ENCODE measurements at regions not wholly inside any gene's neighbourhood (a gene's known extent, or its start where the extent isn't known, plus 50 kb on each side); places are given as distances from the start of the nearest gene placed in this dataset.

GRCh38 chr7:22911889-22912288 lies 89.2 kb upstream of the TOMM7 start:
- Histone ChIP-seq H3K27me3 (no peaks in the 10 kb centered on the region), H3K4me2 (no peak overlapping the region), H3K9me3 (ENCODE audit: low read depth) (no peaks in the 10 kb centered on the region), H3K9me2 (replicated peaks; ENCODE audit: insufficient read depth) (no peaks in the 10 kb centered on the region), H3K27ac (no peak overlapping the region), H3K4me1 (ENCODE audit: insufficient read depth) (no peaks in the 10 kb centered on the region), H4K20me1 (ENCODE audit: insufficient read depth, poor library complexity, severe bottlenecking) (no peaks in the 10 kb centered on the region), H3K36me3 (replicated peaks; ENCODE audit: insufficient read depth, low read depth) (no peaks in the 10 kb centered on the region), H3K79me2 (no peaks in the 10 kb centered on the region), H3K4me3 (no peak overlapping the region), H2AFZ (no peak overlapping the region)
- no peak for TF ChIP-seq EZH2 (IDR thresholded peaks at IDR 0.05; ENCODE audit: borderline replicate concordance)
- TF ChIP-seq EZH2phosphoT487 (IDR thresholded peaks at IDR 0.05; ENCODE audit: low read depth, severe bottlenecking, unreplicated experiment) = no peak
- no peak for TF ChIP-seq CTCF (IDR thresholded peaks at IDR 0.05; ENCODE audit: poor library complexity)
- DNase-seq (ENCODE audit: low spot score) = no peak

GRCh38 chr7:22909917-22910316 lies 87.3 kb upstream of the TOMM7 start:
- Histone ChIP-seq H3K79me2 (no peaks in the 10 kb centered on the region), H2AFZ (no peak overlapping the region), H3K9me2 (replicated peaks; ENCODE audit: insufficient read depth) (no peaks in the 10 kb centered on the region), H3K4me2 (no peak overlapping the region), H4K20me1 (ENCODE audit: insufficient read depth, poor library complexity, severe bottlenecking) (no peaks in the 10 kb centered on the region), H3K4me3 (no peak overlapping the region), H3K36me3 (replicated peaks; ENCODE audit: insufficient read depth, low read depth) (no peaks in the 10 kb centered on the region), H3K4me1 (ENCODE audit: insufficient read depth) (no peaks in the 10 kb centered on the region), H3K27me3 (no peaks in the 10 kb centered on the region), H3K9me3 (ENCODE audit: low read depth) (no peaks in the 10 kb centered on the region), H3K27ac (no peak overlapping the region)
- no peak for DNase-seq (ENCODE audit: low spot score)
- WGBS (ENCODE audit: low lambda C conversion rate, missing lambda C conversion rate) = 92% methylated on average over 3 of the region's 3 CpGs
- TF ChIP-seq EZH2 (IDR thresholded peaks at IDR 0.05; ENCODE audit: borderline replicate concordance) (no peak), EZH2phosphoT487 (IDR thresholded peaks at IDR 0.05; ENCODE audit: low read depth, severe bottlenecking, unreplicated experiment) (no peak), CTCF (IDR thresholded peaks at IDR 0.05; ENCODE audit: poor library complexity) (no peak)

GRCh38 chr7:22907805-22908204 lies 85.2 kb upstream of the TOMM7 start:
- Histone ChIP-seq H3K36me3 (replicated peaks; ENCODE audit: insufficient read depth, low read depth) (no peaks in the 10 kb centered on the region), H3K9me2 (replicated peaks; ENCODE audit: insufficient read depth) (no peaks in the 10 kb centered on the region), H3K9me3 (ENCODE audit: low read depth) (no peaks in the 10 kb centered on the region), H3K27ac (no peak overlapping the region), H3K4me3 (no peak overlapping the region), H3K27me3 (no peaks in the 10 kb centered on the region), H4K20me1 (ENCODE audit: insufficient read depth, poor library complexity, severe bottlenecking) (no peaks in the 10 kb centered on the region), H3K79me2 (no peaks in the 10 kb centered on the region), H3K4me1 (ENCODE audit: insufficient read depth) (no peaks in the 10 kb centered on the region), H3K4me2 (no peak overlapping the region), H2AFZ (no peak overlapping the region)
- TF ChIP-seq CTCF (IDR thresholded peaks at IDR 0.05; ENCODE audit: poor library complexity) (no peak), EZH2 (IDR thresholded peaks at IDR 0.05; ENCODE audit: borderline replicate concordance) (no peak), EZH2phosphoT487 (IDR thresholded peaks at IDR 0.05; ENCODE audit: low read depth, severe bottlenecking, unreplicated experiment) (no peak)
- DNase-seq (ENCODE audit: low spot score) = no peak
- WGBS (ENCODE audit: low lambda C conversion rate, missing lambda C conversion rate) = 95% methylated on average over 3 of the region's 3 CpGs

- Histone ChIP-seq H4K20me1 (ENCODE audit: insufficient read depth, poor library complexity, severe bottlenecking) (no peaks in the 10 kb centered on the region), H3K36me3 (replicated peaks; ENCODE audit: insufficient read depth, low read depth) (no peaks in the 10 kb centered on the region), H3K79me2 (no peaks in the 10 kb centered on the region), H3K4me1 (ENCODE audit: insufficient read depth) (no peaks in the 10 kb centered on the region), H3K4me3 (no peak overlapping the region), H3K9me3 (ENCODE audit: low read depth) (no peaks in the 10 kb centered on the region), H3K9me2 (replicated peaks; ENCODE audit: insufficient read depth) (no peaks in the 10 kb centered on the region), H3K27me3 (no peaks in the 10 kb centered on the region), H3K27ac (no peak overlapping the region), H3K4me2 (no peak overlapping the region), H2AFZ (no peak overlapping the region)
- DNase-seq (ENCODE audit: low spot score) = no peak
- 94% methylated on average over 2 of the region's 2 CpGs for WGBS (ENCODE audit: low lambda C conversion rate, missing lambda C conversion rate)
- TF ChIP-seq EZH2 (IDR thresholded peaks at IDR 0.05; ENCODE audit: borderline replicate concordance) = no peak
- TF ChIP-seq EZH2phosphoT487 (IDR thresholded peaks at IDR 0.05; ENCODE audit: low read depth, severe bottlenecking, unreplicated experiment) = no peak
- TF ChIP-seq CTCF (IDR thresholded peaks at IDR 0.05; ENCODE audit: poor library complexity) = no peak
These were observed 78.1 kb upstream of the TOMM7 start for GRCh38 chr7:22900784-22901183.
